Right atrium auricular region (tissue), 2 donors: ENCODE measurements at regions not wholly inside any gene's neighbourhood (a gene's known extent, or its start where the extent isn't known, plus 50 kb on each side); places are given as distances from the start of the nearest gene placed in this dataset.

Experiments
- DNase-seq: peaks from one replicate; pipeline ENCODE4 v3.0.0-alpha.2; 2019; ENCODE audit warnings: low spot score
- H3K27ac ChIP-seq, 2 donors: fragments of 200-600 bp; sonication (generic); 1 replicate in 1 of 2; 2 replicates in 1 of 2; pipeline ENCODE4 v1.5.1; 2016 to 2019
- H3K27me3 ChIP-seq, 2 donors: fragments of 200-600 bp; sonication (generic); one replicate each; pipeline versions ENCODE4 v1.5.1 to v1.6.0; 2017 to 2019
- H3K36me3 ChIP-seq: fragments of 200-600 bp; sonication (generic); one replicate; pipeline ENCODE4 v1.5.1; 2016
- H3K4me1 ChIP-seq, 2 donors: fragments of 200-600 bp; sonication (generic); one replicate each; pipeline versions ENCODE4 v1.5.1 to v1.6.0; 2017 to 2019
- H3K4me3 ChIP-seq, 2 donors: fragments of 200-600 bp; sonication (generic); 1 replicate in 1 of 2; 2 replicates in 1 of 2; pipeline ENCODE4 v1.5.1; 2017 to 2019; ENCODE audit warnings: mild to moderate bottlenecking in 1 of 2, moderate library complexity in 1 of 2
- H3K9me3 ChIP-seq, 2 donors: fragments of 200-600 bp; sonication (generic); one replicate each; pipeline ENCODE4 v1.5.1; 2019
- TF ChIP-seq, protein P1 (sequence below), 2 donors: fragments of 200-600 bp; sonication (generic); IDR thresholded peaks; one replicate each; pipeline ENCODE4 v1.5.1; 2019; ENCODE audit warnings: antibody characterized with exemption in 2 of 2

- TF ChIP-seq, protein P1, sequence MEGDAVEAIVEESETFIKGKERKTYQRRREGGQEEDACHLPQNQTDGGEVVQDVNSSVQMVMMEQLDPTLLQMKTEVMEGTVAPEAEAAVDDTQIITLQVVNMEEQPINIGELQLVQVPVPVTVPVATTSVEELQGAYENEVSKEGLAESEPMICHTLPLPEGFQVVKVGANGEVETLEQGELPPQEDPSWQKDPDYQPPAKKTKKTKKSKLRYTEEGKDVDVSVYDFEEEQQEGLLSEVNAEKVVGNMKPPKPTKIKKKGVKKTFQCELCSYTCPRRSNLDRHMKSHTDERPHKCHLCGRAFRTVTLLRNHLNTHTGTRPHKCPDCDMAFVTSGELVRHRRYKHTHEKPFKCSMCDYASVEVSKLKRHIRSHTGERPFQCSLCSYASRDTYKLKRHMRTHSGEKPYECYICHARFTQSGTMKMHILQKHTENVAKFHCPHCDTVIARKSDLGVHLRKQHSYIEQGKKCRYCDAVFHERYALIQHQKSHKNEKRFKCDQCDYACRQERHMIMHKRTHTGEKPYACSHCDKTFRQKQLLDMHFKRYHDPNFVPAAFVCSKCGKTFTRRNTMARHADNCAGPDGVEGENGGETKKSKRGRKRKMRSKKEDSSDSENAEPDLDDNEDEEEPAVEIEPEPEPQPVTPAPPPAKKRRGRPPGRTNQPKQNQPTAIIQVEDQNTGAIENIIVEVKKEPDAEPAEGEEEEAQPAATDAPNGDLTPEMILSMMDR (IDR thresholded peaks at IDR 0.05) = no peak
- H3K27me3 ChIP-seq = no peaks in the 10 kb centered on the region
- no peak overlapping the region for H3K27ac ChIP-seq
- H3K4me1 ChIP-seq = no peaks in the 10 kb centered on the region
- no peaks in the 10 kb centered on the region for H3K36me3 ChIP-seq
- DNase-seq = no peak
- H3K4me3 ChIP-seq = no peak overlapping the region
- H3K9me3 ChIP-seq = no peaks in the 10 kb centered on the region
These were observed 88.7 kb upstream of the KRR1 start for GRCh38 chr12:75600146-75600545.

- DNase-seq = no peak
- Histone ChIP-seq H3K27me3 (no peaks in the 10 kb centered on the region), H3K36me3 (no peaks in the 10 kb centered on the region), H3K4me1 (no peaks in the 10 kb centered on the region), H3K4me3 (no peak overlapping the region), H3K27ac (no peak overlapping the region), H3K9me3 (no peaks in the 10 kb centered on the region)
- TF ChIP-seq, protein P1 (IDR thresholded peaks at IDR 0.05) = no peak
These were observed 87.7 kb upstream of the KRR1 start for GRCh38 chr12:75599061-75599460.

DNA sequence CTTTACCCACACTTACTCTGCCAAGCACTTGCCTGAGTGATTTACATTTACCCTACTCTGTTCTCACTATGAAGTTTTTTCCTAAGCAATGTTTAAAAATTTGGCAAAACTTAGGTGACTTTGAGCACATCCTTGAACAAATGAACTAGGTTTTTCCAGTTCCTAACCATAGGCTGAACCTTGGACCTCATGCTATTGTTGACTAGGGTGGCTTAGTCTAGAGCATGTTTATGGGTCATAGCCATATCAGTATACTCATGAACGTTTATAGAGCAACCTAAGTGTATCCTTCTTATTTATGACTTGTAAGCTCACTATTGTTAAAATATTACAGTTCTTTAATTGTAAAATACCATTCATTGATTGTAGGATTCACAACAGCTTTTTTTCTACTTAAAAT lies 85.0 kb upstream of the KRR1 start:
- H3K4me1 ChIP-seq = no peaks in the 10 kb centered on the region
- no peaks in the 10 kb centered on the region for H3K27me3 ChIP-seq
- TF ChIP-seq, protein P1 (IDR thresholded peaks at IDR 0.05) = no peak
- H3K36me3 ChIP-seq = no peaks in the 10 kb centered on the region
- no peak overlapping the region for H3K27ac ChIP-seq
- no peak overlapping the region for H3K4me3 ChIP-seq
- no peak for DNase-seq
- H3K9me3 ChIP-seq = no peaks in the 10 kb centered on the region

DNA sequence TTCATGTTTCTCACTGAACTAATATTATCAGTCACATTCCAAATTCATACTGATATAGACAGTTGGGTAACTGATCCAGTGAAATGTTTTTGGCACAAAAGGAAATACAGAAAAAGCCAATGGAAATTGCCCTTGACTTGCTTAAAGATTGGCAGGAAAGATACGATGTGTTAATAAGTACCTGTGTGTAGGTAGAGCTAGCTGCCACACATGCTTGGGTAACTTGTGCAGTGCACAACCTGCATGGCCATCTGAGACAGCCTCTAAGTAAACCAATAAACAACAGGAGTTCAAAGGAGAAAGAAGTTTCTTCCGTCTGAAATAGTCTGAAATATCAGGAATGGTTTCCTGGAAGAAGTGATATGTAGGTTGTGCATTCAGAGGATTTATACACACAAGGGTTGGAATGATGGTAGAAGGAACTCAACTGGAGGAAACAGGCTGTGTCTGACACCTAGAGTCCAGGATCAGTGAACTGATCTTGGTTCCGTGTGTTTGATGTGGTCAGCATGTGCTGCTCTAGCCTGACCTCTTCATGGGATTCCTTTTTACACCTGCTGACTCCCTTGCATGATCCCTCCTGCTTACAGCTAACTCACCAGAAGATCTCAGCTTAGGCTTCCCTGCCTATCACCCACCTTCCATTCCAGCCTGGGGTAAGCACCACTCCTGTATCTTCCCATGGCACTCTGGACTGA lies 81.4 kb upstream of the KRR1 start:
- no peak for DNase-seq
- Histone ChIP-seq H3K36me3 (no peaks in the 10 kb centered on the region), H3K4me3 (no peak overlapping the region), H3K9me3 (no peaks in the 10 kb centered on the region), H3K4me1 (no peaks in the 10 kb centered on the region), H3K27ac (no peak overlapping the region), H3K27me3 (no peaks in the 10 kb centered on the region)
- TF ChIP-seq, protein P1 (IDR thresholded peaks at IDR 0.05) = no peak

GRCh38 chr12:75592086-75592485 lies 80.7 kb upstream of the KRR1 start:
- TF ChIP-seq, protein P1 (IDR thresholded peaks at IDR 0.05) = no peak

DNA sequence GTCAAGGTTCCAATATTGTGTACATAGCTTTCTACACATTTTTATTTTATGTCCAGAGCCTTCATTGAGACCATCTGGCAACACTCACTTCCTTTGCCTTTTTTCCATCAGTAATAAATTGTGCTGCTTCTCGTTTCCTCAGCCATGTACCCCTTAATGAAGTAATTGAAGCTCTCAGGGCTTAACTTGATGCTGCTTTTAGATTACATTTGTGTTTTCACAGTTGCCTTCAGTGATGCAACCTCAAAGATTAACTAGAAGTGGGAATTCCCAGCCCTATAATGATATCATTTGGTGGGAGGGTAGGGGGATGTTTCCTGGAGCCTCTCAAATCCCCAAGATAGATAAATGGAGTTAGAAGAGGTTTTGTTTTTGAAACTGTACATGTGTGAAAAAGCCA lies 80.2 kb upstream of the KRR1 start:
- Histone ChIP-seq H3K27ac (no peak overlapping the region), H3K4me1 (no peaks in the 10 kb centered on the region), H3K27me3 (no peaks in the 10 kb centered on the region), H3K9me3 (no peaks in the 10 kb centered on the region), H3K4me3 (no peak overlapping the region), H3K36me3 (no peaks in the 10 kb centered on the region)
- TF ChIP-seq, protein P1 (IDR thresholded peaks at IDR 0.05) = no peak
- no peak for DNase-seq

More at GRCh38 chr12:75592086-75592485, 80.7 kb upstream of the KRR1 start:
- Histone ChIP-seq H3K27ac (no peak overlapping the region), H3K9me3 (no peaks in the 10 kb centered on the region), H3K36me3 (no peaks in the 10 kb centered on the region), H3K27me3 (no peaks in the 10 kb centered on the region), H3K4me3 (no peak overlapping the region), H3K4me1 (no peaks in the 10 kb centered on the region)
- DNase-seq = no peak
